ENCODE measurements at regions not wholly inside any gene's neighbourhood (a gene's known extent, or its start where the extent isn't known, plus 50 kb on each side); places are given as distances from the start of the nearest gene placed in this dataset.

DNA sequence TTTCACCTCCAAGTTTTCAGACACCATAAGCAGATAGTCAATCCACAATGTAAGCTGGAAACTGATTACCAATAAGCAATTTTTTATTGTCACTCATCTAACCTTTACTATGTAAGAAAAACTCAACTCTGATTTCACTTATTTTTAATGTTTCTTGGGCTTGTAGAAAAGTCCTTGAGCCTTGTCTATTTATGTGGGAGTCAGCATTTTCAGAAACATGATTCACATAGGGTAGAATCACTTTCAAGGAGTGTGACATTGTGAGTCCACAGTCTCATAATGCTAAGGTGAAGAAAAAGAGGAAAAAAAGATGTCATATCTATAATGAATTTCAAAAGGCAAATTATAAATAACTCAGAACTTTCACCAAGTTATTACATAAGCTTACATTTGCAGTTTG is 2167.9 kb upstream of the C9orf72 start:
- Histone ChIP-seq H3K9me3 (ENCODE audit: low read depth) (no peaks in the 10 kb centered on the region), H3K4me1 (no peaks in the 10 kb centered on the region), H3K4me2 (no peak overlapping the region), H3K79me2 (ENCODE audit: low read depth) (no peaks in the 10 kb centered on the region), H3K4me3 (no peak overlapping the region), H3K9ac (no peak overlapping the region), H3F3A (ENCODE audit: low read depth) (no peaks in the 10 kb centered on the region), H2AFZ (replicated peaks) (no peak overlapping the region), H3K27me3 (no peaks in the 10 kb centered on the region), H4K20me1 (ENCODE audit: low read depth) (no peaks in the 10 kb centered on the region), H3K36me3 (no peaks in the 10 kb centered on the region), H3K27ac (no peak overlapping the region)
- no peaks in the 10 kb centered on the region for H3K9me3 Mint-ChIP-seq
- peaks cover 3% of the 10 kb centered on the region for H3K27me3 Mint-ChIP-seq (ENCODE audit: insufficient read depth, low read depth)
- no peak overlapping the region for H3K4me3 Mint-ChIP-seq
- no peak for DNase-seq (ENCODE audit: low spot score)
- no peak overlapping the region for H3K27ac Mint-ChIP-seq
- no peaks in the 10 kb centered on the region for H3K36me3 Mint-ChIP-seq
- TF ChIP-seq, protein P1, sequence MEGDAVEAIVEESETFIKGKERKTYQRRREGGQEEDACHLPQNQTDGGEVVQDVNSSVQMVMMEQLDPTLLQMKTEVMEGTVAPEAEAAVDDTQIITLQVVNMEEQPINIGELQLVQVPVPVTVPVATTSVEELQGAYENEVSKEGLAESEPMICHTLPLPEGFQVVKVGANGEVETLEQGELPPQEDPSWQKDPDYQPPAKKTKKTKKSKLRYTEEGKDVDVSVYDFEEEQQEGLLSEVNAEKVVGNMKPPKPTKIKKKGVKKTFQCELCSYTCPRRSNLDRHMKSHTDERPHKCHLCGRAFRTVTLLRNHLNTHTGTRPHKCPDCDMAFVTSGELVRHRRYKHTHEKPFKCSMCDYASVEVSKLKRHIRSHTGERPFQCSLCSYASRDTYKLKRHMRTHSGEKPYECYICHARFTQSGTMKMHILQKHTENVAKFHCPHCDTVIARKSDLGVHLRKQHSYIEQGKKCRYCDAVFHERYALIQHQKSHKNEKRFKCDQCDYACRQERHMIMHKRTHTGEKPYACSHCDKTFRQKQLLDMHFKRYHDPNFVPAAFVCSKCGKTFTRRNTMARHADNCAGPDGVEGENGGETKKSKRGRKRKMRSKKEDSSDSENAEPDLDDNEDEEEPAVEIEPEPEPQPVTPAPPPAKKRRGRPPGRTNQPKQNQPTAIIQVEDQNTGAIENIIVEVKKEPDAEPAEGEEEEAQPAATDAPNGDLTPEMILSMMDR (IDR thresholded peaks at IDR 0.05) = no peak
- TF ChIP-seq EZH2phosphoT487 (IDR thresholded peaks at IDR 0.05) (no peak), EZH2 (IDR thresholded peaks at IDR 0.05) (no peak)
- no peaks in the 10 kb centered on the region for H3K4me1 Mint-ChIP-seq

DNA sequence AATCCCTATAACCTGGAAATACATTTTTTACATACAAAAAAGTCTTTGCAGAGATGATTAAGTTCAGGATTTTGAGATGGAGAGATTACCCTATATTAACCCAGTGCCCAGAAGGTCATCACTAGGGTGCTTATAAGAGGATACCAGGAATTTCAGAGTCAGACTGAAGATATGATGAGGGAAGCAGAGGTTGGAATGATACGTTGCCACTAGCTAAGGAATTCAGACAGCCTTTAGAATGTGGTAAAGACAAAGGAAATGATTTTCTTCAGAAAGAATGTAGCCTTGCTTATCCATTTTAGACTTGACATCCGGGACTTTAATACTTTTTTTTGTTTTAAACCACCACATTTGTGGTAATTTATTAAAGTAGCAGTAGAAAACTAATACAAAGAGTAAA is 2176.8 kb upstream of the C9orf72 start:
- H3K9me3 ChIP-seq (ENCODE audit: low read depth) = no peaks in the 10 kb centered on the region
- no peaks in the 10 kb centered on the region for H3K79me2 ChIP-seq (ENCODE audit: low read depth)
- H4K20me1 ChIP-seq (ENCODE audit: low read depth) = no peaks in the 10 kb centered on the region
- TF ChIP-seq, protein P1 (IDR thresholded peaks at IDR 0.05) = no peak
- TF ChIP-seq EZH2 (IDR thresholded peaks at IDR 0.05) = no peak
- TF ChIP-seq EZH2phosphoT487 (IDR thresholded peaks at IDR 0.05) = no peak
- H3K9ac ChIP-seq = no peak overlapping the region
- H3K27ac ChIP-seq = no peak overlapping the region
- Mint-ChIP-seq H3K27ac (no peak overlapping the region), H3K4me3 (no peak overlapping the region), H3K27me3 (ENCODE audit: insufficient read depth, low read depth) (no peaks in the 10 kb centered on the region), H3K36me3 (no peaks in the 10 kb centered on the region), H3K4me1 (no peaks in the 10 kb centered on the region), H3K9me3 (no peaks in the 10 kb centered on the region)
- no peaks in the 10 kb centered on the region for H3K36me3 ChIP-seq
- H3K27me3 ChIP-seq = no peaks in the 10 kb centered on the region
- H3K4me3 ChIP-seq = no peak overlapping the region
- no peaks in the 10 kb centered on the region for H3F3A ChIP-seq (ENCODE audit: low read depth)
- no peak for DNase-seq (ENCODE audit: low spot score)
- no peaks in the 10 kb centered on the region for H3K4me1 ChIP-seq
- no peak overlapping the region for H2AFZ ChIP-seq (replicated peaks)
- H3K4me2 ChIP-seq = no peak overlapping the region

DNA sequence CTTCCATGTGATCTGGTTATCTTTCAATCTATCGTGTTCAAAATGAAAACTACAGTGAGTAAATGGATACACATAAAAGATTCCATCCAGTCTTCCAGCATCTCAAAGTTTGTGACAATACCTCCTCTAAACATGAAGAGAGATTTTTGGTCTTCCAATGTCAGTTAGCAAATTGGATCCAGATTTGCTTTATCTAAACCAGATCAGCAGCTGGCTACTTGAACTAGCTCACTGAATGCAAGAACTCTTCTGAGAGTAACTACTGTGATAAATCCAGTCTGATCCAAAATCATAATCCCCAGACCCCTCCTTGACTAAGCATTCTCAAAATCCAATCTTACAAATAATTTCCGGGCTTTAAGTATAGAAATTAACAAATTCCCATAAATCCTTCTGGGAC is 2177.9 kb upstream of the C9orf72 start:
- Mint-ChIP-seq H3K36me3 (no peaks in the 10 kb centered on the region), H3K4me1 (no peaks in the 10 kb centered on the region), H3K27ac (no peak overlapping the region), H3K4me3 (no peak overlapping the region), H3K27me3 (ENCODE audit: insufficient read depth, low read depth) (no peaks in the 10 kb centered on the region), H3K9me3 (no peaks in the 10 kb centered on the region)
- Histone ChIP-seq H3K36me3 (no peaks in the 10 kb centered on the region), H3K9me3 (ENCODE audit: low read depth) (no peaks in the 10 kb centered on the region), H3K9ac (no peak overlapping the region), H3F3A (ENCODE audit: low read depth) (no peaks in the 10 kb centered on the region), H3K27ac (no peak overlapping the region), H2AFZ (replicated peaks) (no peak overlapping the region), H3K4me2 (no peak overlapping the region), H3K4me3 (no peak overlapping the region), H4K20me1 (ENCODE audit: low read depth) (no peaks in the 10 kb centered on the region), H3K27me3 (no peaks in the 10 kb centered on the region), H3K4me1 (no peaks in the 10 kb centered on the region), H3K79me2 (ENCODE audit: low read depth) (no peaks in the 10 kb centered on the region)
- TF ChIP-seq, protein P1 (IDR thresholded peaks at IDR 0.05) = no peak
- no peak for TF ChIP-seq EZH2phosphoT487 (IDR thresholded peaks at IDR 0.05)
- no peak for TF ChIP-seq EZH2 (IDR thresholded peaks at IDR 0.05)
- DNase-seq (ENCODE audit: low spot score) = no peak

DNA sequence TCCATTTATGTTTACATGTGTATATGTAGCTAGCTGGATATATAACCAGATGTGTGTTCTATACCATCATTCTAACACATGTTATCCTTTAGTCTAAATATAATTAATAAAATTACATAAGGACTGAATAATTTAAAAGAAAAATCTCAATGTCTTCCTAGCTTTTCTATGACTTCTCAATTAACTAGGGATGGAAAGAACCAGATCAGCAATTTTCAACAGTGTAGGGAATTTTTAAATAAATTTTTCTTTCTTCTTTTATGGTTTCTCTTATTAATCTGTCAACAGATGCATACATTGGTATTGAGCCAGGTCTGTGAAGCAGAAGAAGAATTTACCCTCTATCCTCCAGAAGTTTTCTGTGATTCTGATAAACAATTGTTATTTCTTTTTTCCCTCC is 2180.4 kb upstream of the C9orf72 start:
- Mint-ChIP-seq H3K36me3 (no peaks in the 10 kb centered on the region), H3K4me1 (no peaks in the 10 kb centered on the region), H3K27me3 (ENCODE audit: insufficient read depth, low read depth) (no peaks in the 10 kb centered on the region), H3K9me3 (no peaks in the 10 kb centered on the region), H3K27ac (no peak overlapping the region), H3K4me3 (no peak overlapping the region)
- no peak for DNase-seq (ENCODE audit: low spot score)
- no peaks in the 10 kb centered on the region for H3F3A ChIP-seq (ENCODE audit: low read depth)
- H2AFZ ChIP-seq (replicated peaks) = no peak overlapping the region
- H3K9ac ChIP-seq = no peak overlapping the region
- no peaks in the 10 kb centered on the region for H3K79me2 ChIP-seq (ENCODE audit: low read depth)
- H3K36me3 ChIP-seq = no peaks in the 10 kb centered on the region
- no peak overlapping the region for H3K4me3 ChIP-seq
- no peak overlapping the region for H3K27ac ChIP-seq
- no peaks in the 10 kb centered on the region for H3K27me3 ChIP-seq
- H3K4me1 ChIP-seq = no peaks in the 10 kb centered on the region
- H3K4me2 ChIP-seq = no peak overlapping the region
- TF ChIP-seq EZH2phosphoT487 (IDR thresholded peaks at IDR 0.05) (no peak), EZH2 (IDR thresholded peaks at IDR 0.05) (no peak)
- TF ChIP-seq, protein P1 (IDR thresholded peaks at IDR 0.05) = no peak
- H3K9me3 ChIP-seq (ENCODE audit: low read depth) = no peaks in the 10 kb centered on the region
- no peaks in the 10 kb centered on the region for H4K20me1 ChIP-seq (ENCODE audit: low read depth)

Measured in neural progenitor cell (in vitro differentiated cells).